ENCODE measurements at regions not wholly inside any gene's neighbourhood (a gene's known extent, or its start where the extent isn't known, plus 50 kb on each side); places are given as distances from the start of the nearest gene placed in this dataset.

DNA sequence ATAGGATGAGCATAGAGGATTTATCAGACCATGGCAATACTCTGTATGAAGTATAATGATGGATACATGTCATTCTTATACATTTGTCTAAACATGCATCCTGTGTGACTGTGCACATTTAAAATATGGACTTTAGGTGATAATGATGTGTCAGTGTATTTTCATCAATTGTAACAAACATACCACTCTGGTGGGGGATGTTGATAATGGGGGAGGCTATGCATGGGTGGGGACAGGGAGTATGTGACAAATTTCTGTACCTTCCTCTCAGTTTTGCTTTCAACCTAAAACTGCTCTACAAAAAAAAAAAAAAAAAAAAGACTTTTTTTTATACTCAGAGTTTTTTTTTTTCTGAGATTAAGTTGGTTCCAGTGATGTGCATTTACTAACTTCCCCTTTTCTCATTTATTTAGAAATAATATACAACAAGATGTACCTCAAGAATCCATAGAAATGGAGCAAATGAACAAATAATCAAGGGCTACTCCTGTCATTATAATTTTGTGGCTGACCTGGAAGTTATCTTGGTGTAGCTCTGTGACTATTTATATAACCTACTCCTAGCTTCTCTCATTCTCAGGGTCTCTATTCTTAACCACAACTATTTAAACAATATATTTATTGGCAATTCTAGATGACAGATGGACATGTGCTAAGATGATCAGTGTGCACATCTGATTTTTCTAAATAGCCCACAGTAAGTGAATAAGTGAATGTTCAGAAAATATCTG lies 108.9 kb upstream of the ITGA4 start:
- no peak overlapping the region for H3K27ac ChIP-seq (ENCODE audit: low read depth)
- H3K4me1 ChIP-seq (ENCODE audit: insufficient read depth): no peaks in the 10 kb centered on the region
- no peak overlapping the region for H3K4me3 ChIP-seq (ENCODE audit: low read depth, low read length)
- no peaks in the 10 kb centered on the region for H3K36me3 ChIP-seq (ENCODE audit: insufficient read depth)
- DNase-seq (ENCODE audit: extremely low spot score): no peak

DNA sequence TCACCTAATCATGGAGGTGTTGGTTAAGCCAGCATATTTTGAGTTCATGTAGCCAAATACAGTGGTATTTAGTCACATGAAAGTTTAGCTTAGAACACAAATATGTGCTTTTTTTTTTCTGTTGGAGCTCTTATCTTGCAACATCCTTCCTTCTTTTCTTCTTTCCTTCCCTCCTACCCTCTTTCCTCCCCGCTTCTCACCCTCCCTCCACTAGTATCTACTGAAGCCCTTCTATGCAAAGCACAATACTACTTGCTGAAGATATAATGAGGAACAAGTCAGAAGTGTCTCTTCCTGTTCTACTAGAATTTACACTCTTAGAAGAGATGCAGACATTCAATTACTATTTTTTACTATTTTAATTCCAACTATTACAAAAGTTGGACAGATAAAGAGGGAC lies 105.0 kb upstream of the ITGA4 start:
- no peaks in the 10 kb centered on the region for H3K36me3 ChIP-seq (ENCODE audit: insufficient read depth)
- no peak for DNase-seq (ENCODE audit: extremely low spot score)
- no peak overlapping the region for H3K27ac ChIP-seq (ENCODE audit: low read depth)
- no peaks in the 10 kb centered on the region for H3K4me1 ChIP-seq (ENCODE audit: insufficient read depth)
- WGBS: 89% methylated on average over 1 of the region's 1 CpG
- H3K4me3 ChIP-seq (ENCODE audit: low read depth, low read length): no peak overlapping the region

DNA sequence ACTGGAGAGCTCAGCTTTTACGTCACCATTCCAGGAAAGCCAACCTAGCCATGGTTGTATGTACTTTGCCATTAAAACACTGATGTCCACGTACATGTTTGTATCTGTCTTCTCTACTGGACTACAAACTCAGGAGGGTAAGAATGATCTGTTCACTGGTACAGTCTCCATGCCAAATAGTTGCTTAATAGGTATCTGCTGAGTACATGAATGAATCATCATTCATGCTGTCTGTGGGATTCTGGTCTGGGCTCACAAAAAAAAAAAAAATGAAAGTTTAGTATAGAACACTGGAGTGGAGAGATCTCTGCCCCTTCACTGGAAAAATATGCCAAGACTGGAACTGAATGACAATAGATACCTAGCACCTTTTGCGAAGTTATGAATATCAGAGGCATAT lies 102.6 kb upstream of the ITGA4 start:
- no peak for DNase-seq (ENCODE audit: extremely low spot score)
- H3K4me1 ChIP-seq (ENCODE audit: insufficient read depth): no peaks in the 10 kb centered on the region
- H3K27ac ChIP-seq (ENCODE audit: low read depth): no peak overlapping the region
- H3K36me3 ChIP-seq (ENCODE audit: insufficient read depth): no peaks in the 10 kb centered on the region
- no peak overlapping the region for H3K4me3 ChIP-seq (ENCODE audit: low read depth, low read length)
- 91% methylated on average over 3 of the region's 3 CpGs for WGBS

DNA sequence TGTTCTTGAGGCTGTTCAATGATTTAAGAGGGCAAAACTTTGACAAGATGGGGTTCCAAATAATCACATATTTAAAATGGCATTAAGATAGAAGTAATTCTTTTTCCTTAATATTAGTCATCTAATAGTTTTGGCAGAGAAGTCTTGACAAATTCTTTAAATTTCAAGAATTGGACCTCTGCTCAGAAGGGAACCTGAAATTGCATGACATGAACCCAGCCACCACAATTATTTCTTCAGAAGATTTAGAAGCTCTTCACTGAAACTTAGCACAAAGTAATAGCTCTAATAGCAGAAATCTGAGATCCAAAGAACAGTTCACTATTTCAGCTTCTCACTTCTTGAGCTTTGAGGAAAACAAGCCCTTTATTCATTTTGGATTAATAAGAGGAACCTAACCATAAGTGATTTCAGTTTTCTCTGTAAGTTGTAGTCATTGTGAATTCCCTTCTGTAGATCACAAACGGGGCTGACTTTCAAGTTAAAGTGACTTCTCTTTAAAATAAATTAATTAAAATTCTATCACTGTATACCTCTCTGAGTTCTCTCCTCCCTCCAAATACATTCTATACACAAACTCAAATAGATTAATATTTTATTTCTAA lies 100.6 kb upstream of the ITGA4 start:
- no peak for DNase-seq (ENCODE audit: extremely low spot score)
- Histone ChIP-seq H3K4me3 (ENCODE audit: low read depth, low read length) (no peak overlapping the region), H3K27ac (ENCODE audit: low read depth) (no peak overlapping the region), H3K36me3 (ENCODE audit: insufficient read depth) (no peaks in the 10 kb centered on the region), H3K4me1 (ENCODE audit: insufficient read depth) (no peaks in the 10 kb centered on the region)
- 80% methylated on average over 1 of the region's 1 CpG for WGBS

DNA sequence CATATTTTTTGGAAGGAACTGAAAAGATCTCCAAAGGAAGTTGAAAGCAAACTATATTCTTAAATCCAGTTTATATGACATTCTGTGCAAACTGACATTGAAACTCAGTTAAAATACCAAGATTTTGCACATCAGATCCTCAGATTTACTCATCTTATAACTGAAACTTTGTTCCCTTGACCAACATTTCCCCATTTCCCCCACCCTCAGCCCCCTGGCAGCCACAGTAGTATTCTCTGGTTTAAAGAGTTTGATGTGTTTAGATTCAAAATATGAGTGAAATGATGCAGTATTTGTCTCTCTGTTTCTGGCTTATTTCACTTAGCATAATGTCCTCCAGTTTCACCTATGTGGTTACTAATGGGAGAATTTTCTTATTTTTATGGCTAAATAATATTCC lies 99.2 kb upstream of the ITGA4 start:
- Histone ChIP-seq H3K4me1 (ENCODE audit: insufficient read depth) (no peaks in the 10 kb centered on the region), H3K4me3 (ENCODE audit: low read depth, low read length) (no peak overlapping the region), H3K27ac (ENCODE audit: low read depth) (no peak overlapping the region), H3K36me3 (ENCODE audit: insufficient read depth) (no peaks in the 10 kb centered on the region)
- no peak for DNase-seq (ENCODE audit: extremely low spot score)

DNA sequence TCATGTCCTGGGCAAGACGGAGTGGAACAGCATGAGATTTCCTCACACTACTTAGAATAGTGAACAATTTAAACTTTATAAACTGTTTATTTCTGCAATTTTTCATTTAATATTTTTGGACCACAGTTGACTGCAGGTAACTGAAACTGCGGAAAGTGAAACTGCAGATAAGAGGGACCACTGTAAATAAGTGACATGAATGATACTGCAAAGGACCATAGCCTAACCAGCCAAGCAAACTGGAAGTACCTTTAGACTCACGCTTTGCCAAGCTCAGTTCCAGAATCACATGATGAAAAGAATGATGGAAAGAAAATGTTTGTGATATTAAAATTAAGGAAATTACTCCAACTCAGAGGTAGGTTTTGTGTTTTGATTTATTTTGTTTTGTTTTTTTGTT lies 94.6 kb upstream of the ITGA4 start:
- WGBS: 94% methylated on average over 3 of the region's 3 CpGs
- H3K27ac ChIP-seq (ENCODE audit: low read depth): no peak overlapping the region
- no peaks in the 10 kb centered on the region for H3K4me1 ChIP-seq (ENCODE audit: insufficient read depth)
- no peaks in the 10 kb centered on the region for H3K36me3 ChIP-seq (ENCODE audit: insufficient read depth)
- no peak overlapping the region for H3K4me3 ChIP-seq (ENCODE audit: low read depth, low read length)
- DNase-seq (ENCODE audit: extremely low spot score): no peak

DNA sequence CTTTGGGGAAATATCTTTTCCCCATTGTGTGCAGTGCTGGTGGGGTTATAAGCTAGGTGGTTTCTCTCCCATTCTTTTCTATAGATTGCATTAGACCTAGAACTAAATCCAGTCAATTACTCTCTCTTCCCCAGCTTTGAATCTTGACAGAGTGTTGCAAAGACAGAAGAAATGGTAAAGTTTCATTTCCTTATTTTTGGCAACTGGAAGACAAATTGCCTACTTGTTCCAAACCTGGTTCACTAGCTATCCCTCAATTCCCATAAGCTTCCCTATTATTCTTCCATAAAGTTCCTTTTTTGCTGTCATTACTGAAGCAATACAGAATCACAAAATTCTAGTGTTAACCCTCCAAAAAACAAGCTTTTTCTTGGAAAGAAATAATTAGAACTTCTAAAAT lies 94.0 kb upstream of the ITGA4 start:
- Histone ChIP-seq H3K27ac (ENCODE audit: low read depth) (no peak overlapping the region), H3K4me3 (ENCODE audit: low read depth, low read length) (no peak overlapping the region), H3K4me1 (ENCODE audit: insufficient read depth) (no peaks in the 10 kb centered on the region), H3K36me3 (ENCODE audit: insufficient read depth) (no peaks in the 10 kb centered on the region)
- no peak for DNase-seq (ENCODE audit: extremely low spot score)

DNA sequence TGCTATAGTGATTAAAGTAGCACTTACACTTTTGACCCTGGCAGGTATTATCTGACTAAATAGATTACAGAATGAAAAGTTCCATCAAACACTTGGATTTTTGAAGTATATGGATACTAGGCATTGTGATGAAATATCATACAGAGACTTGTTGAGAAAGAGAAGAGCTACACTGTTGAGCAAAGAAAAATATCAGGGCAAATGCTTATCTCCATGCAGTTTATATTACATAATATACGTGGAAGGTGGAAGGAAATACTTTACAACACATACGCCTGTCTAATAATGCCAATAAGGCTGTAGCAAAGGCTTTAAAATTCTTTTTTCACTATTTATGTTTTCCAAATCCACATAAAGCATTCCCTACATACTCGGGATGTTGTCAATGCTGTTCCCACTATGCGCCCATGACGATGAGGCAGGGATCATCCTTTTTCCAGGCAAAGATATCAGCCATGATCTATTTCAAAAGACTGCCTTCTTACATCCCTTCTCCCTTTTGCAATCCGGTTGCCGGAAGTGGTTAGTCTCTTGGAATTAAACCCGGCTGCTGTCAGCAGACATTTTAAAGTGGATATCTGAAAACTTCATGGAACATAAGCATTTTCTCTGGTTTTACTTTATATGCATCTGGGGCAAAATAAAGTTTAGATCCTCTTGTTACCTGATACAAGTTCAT lies 92.6 kb upstream of the ITGA4 start:
- 50% methylated on average over 8 of the region's 8 CpGs for WGBS
- Histone ChIP-seq H3K27ac (ENCODE audit: low read depth) (no peak overlapping the region), H3K4me3 (ENCODE audit: low read depth, low read length) (no peak overlapping the region), H3K36me3 (ENCODE audit: insufficient read depth) (no peaks in the 10 kb centered on the region), H3K4me1 (ENCODE audit: insufficient read depth) (no peaks in the 10 kb centered on the region)
- no peak for DNase-seq (ENCODE audit: extremely low spot score)

DNA sequence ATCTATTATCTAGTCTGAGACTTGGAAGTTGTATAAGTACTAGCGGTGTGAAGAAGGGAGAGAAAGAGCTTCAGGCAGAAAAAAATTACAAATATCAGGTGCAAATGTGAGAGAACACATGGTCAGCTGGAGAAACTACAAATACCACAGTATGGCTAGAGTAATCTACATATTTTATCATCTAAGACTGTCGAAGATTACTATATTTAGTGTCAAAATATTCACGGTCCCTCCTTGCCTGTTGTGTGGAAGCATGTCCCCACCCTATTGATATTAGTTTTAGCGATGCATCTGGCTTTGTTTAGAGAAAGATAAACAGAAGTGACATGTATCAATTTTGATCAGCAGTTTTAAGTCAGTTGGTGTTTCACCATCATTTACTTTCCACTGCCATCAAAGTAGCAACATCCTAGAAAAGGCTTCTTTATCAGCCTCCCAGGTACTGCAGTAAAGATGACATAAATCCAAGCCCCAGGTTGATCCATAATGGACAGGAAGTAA lies 90.5 kb upstream of the ITGA4 start:
- H3K36me3 ChIP-seq (ENCODE audit: insufficient read depth): no peaks in the 10 kb centered on the region
- H3K4me3 ChIP-seq (ENCODE audit: low read depth, low read length): no peak overlapping the region
- no peak overlapping the region for H3K27ac ChIP-seq (ENCODE audit: low read depth)
- DNase-seq (ENCODE audit: extremely low spot score): no peak
- 87% methylated on average over 4 of the region's 4 CpGs for WGBS
- H3K4me1 ChIP-seq (ENCODE audit: insufficient read depth): no peaks in the 10 kb centered on the region

DNA sequence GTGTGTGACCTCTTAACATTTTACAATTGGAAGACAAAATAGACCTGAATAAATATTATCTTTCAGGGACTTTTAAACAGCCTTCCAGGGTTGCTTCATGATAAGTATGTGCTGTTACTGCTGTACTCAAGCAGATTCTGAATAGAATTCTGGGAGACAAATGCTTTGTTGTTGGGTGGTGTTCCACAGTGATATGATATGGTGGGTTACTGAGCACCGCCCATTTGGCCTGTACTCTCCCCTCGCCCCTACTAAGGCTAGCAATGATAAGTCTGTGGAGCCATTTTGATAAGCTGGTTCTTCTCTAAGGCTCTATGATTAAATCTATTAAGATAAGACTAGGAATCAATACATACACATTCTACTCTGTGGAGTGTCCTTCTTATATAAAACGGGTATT lies 89.8 kb upstream of the ITGA4 start:
- DNase-seq (ENCODE audit: extremely low spot score): no peak
- H3K4me1 ChIP-seq (ENCODE audit: insufficient read depth): no peaks in the 10 kb centered on the region
- H3K36me3 ChIP-seq (ENCODE audit: insufficient read depth): no peaks in the 10 kb centered on the region
- no peak overlapping the region for H3K4me3 ChIP-seq (ENCODE audit: low read depth, low read length)
- 61% methylated on average over 3 of the region's 3 CpGs for WGBS
- no peak overlapping the region for H3K27ac ChIP-seq (ENCODE audit: low read depth)

DNA sequence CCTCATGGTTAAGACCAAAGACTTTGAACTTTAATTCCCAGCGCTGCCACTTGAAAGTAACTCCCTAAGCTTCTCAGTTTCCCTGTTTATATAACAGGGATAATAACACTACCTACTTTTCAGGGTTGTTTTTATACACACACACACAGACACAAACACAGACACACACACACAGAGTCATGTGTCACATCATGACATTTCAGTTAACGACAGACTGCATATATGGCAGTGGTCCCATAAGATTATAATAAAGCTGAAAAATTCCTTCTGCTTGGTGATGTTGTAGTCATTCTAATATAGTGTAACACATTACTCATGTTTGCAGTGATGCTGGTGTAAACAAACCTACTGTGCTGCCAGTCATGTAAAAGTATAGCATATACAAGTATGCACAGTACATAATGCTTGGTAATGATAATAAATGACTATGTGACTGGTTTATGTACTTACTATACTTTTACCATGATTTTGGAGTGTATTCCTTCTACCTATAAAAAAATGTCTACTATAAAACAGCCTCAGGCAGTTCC lies 89.2 kb upstream of the ITGA4 start:
- no peak for DNase-seq (ENCODE audit: extremely low spot score)
- Histone ChIP-seq H3K36me3 (ENCODE audit: insufficient read depth) (no peaks in the 10 kb centered on the region), H3K4me3 (ENCODE audit: low read depth, low read length) (no peak overlapping the region), H3K4me1 (ENCODE audit: insufficient read depth) (no peaks in the 10 kb centered on the region), H3K27ac (ENCODE audit: low read depth) (no peak overlapping the region)
- 62% methylated on average over 2 of the region's 2 CpGs for WGBS

DNA sequence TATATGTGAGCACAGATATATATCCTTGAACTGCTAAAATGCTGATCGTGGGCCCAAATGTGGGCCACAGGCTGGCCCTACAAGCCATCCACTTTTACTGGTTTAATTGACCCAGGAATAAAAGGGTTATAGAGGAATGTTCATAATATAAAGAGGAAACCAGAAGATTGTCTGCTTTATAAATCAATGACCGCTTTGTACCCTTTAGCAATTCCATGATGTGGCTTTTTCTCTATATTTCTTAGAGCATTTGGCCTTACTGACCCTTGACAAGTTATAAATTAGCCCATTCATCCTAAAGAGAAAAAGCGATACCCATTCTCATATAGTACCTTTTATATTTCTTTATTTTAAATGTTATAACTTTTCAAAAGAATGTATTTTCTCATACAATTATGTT lies 87.1 kb upstream of the ITGA4 start:
- WGBS: 64% methylated on average over 3 of the region's 3 CpGs
- Histone ChIP-seq H3K4me1 (ENCODE audit: insufficient read depth) (no peaks in the 10 kb centered on the region), H3K36me3 (ENCODE audit: insufficient read depth) (no peaks in the 10 kb centered on the region), H3K27ac (ENCODE audit: low read depth) (no peak overlapping the region), H3K4me3 (ENCODE audit: low read depth, low read length) (no peak overlapping the region)
- DNase-seq (ENCODE audit: extremely low spot score): no peak

DNA sequence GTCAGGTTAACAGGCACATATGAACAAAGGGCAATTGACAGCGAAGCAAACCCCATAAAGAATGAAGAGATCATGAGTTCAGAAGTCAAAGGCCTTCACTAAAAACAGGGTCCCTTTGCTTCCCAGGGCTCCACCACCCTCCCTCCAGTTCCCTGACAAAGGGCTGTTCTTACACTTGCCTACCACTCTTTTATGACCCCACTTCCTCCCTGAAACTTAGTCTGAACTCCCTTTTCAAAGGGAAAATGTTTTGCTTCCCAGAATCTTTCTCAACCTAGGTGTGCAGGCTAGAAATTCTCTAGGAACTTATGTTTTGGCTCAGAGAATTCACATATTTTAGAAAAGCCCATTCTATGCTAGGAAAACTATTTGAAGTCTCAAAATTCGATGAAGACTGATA lies 86.0 kb upstream of the ITGA4 start:
- no peak overlapping the region for H3K4me3 ChIP-seq (ENCODE audit: low read depth, low read length)
- H3K27ac ChIP-seq (ENCODE audit: low read depth): no peak overlapping the region
- H3K36me3 ChIP-seq (ENCODE audit: insufficient read depth): no peaks in the 10 kb centered on the region
- H3K4me1 ChIP-seq (ENCODE audit: insufficient read depth): no peaks in the 10 kb centered on the region
- WGBS: 86% methylated on average over 2 of the region's 2 CpGs
- no peak for DNase-seq (ENCODE audit: extremely low spot score)
